Testis (tissue), 2 donors: ENCODE measurements at regions not wholly inside any gene's neighbourhood (a gene's known extent, or its start where the extent isn't known, plus 50 kb on each side); places are given as distances from the start of the nearest gene placed in this dataset.

ENCODE experiments used
- POLR2A ChIP-seq: fragments of 450-650 bp; IDR thresholded peaks from one replicate; pipeline ENCODE4 v1.6.1; 2017; ENCODE audit warnings: antibody characterized with exemption, mild to moderate bottlenecking, moderate library complexity
- TF ChIP-seq, protein P1 (sequence below), 3 experiments: fragments of 450-650 bp in 2 of 3; fragments of 200-600 bp in 1 of 3; sonication (generic) in 1 of 3; IDR thresholded peaks; one replicate each; pipeline ENCODE4 v1.5.1; 2016 to 2019; ENCODE audit warnings: antibody characterized with exemption in 3 of 3, mild to moderate bottlenecking in 2 of 3, moderate library complexity in 1 of 3

GRCh38 chr1:188769936-188770335 is 1707.7 kb downstream of the BRINP3 start:
- TF ChIP-seq POLR2A: no peak
- TF ChIP-seq, protein P1, sequence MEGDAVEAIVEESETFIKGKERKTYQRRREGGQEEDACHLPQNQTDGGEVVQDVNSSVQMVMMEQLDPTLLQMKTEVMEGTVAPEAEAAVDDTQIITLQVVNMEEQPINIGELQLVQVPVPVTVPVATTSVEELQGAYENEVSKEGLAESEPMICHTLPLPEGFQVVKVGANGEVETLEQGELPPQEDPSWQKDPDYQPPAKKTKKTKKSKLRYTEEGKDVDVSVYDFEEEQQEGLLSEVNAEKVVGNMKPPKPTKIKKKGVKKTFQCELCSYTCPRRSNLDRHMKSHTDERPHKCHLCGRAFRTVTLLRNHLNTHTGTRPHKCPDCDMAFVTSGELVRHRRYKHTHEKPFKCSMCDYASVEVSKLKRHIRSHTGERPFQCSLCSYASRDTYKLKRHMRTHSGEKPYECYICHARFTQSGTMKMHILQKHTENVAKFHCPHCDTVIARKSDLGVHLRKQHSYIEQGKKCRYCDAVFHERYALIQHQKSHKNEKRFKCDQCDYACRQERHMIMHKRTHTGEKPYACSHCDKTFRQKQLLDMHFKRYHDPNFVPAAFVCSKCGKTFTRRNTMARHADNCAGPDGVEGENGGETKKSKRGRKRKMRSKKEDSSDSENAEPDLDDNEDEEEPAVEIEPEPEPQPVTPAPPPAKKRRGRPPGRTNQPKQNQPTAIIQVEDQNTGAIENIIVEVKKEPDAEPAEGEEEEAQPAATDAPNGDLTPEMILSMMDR (IDR thresholded peaks at IDR 0.05): no peak
